HL-60/S4 treated with retinoic acid at 250 ng/mL for 4 days and 3 days (cell line): ENCODE measurements at regions not wholly inside any gene's neighbourhood (a gene's known extent, or its start where the extent isn't known, plus 50 kb on each side); places are given as distances from the start of the nearest gene placed in this dataset.

Source experiments
- in situ Hi-C: fragments of 300-500 bp; cut with MboI; formaldehyde crosslinking; loops from 2 replicates; pipeline ENCODE4 v1.7.0; 2022; ENCODE audit warnings: low sequenced_read_pairs

- in situ Hi-C loops, result no loop called here
Measured at GRCh38 chr20:17797161-17797560, 97.4 kb downstream of the BANF2 start.

GRCh38 chr20:17796091-17796563 is 96.4 kb downstream of the BANF2 start:
- in situ Hi-C loops, result no loop called here

- in situ Hi-C loops, result no loop called here
Measured at GRCh38 chr20:17795501-17796071, 95.8 kb downstream of the BANF2 start.

GRCh38 chr20:17795003-17795402 is 95.2 kb downstream of the BANF2 start:
- in situ Hi-C loops, result no loop called here

- in situ Hi-C loops, result no loop called here
Measured at GRCh38 chr20:17794400-17794799, 94.6 kb downstream of the BANF2 start.

GRCh38 chr20:17793986-17794385 is 94.2 kb downstream of the BANF2 start:
- in situ Hi-C loops, result no loop called here

GRCh38 chr20:17790296-17790695 is 90.5 kb downstream of the BANF2 start:
- in situ Hi-C loops, result no loop called here

- in situ Hi-C loops, result no loop called here
Measured at GRCh38 chr20:17787816-17788215, 88.0 kb downstream of the BANF2 start.

- in situ Hi-C loops, result no loop called here
Measured at GRCh38 chr20:17786221-17786718, 86.5 kb downstream of the BANF2 start.
